Large intestine (tissue), 3 donors: ENCODE measurements at regions not wholly inside any gene's neighbourhood (a gene's known extent, or its start where the extent isn't known, plus 50 kb on each side); places are given as distances from the start of the nearest gene placed in this dataset.
"Not testable (repeated sequence)": the region's sequence is repeated elsewhere in the genome, so short reads cannot be mapped to it uniquely, and the experiment has no call there.

ENCODE experiments used
- DNase-seq, 2 donors: peaks; one replicate each; pipeline versions ENCODE4 v3.0.0 to v3.0.0-alpha.2; 2013
- H3K27ac ChIP-seq: one replicate; pipeline ENCODE4 v1.5.1; 2013; ENCODE audit warnings: low read length
- H3K27me3 ChIP-seq: 2 replicates; pipeline ENCODE4 v1.6.1; 2013; ENCODE audit warnings: low read length; ENCODE audit not compliant: control insufficient read depth, insufficient read depth
- H3K36me3 ChIP-seq: 2 replicates; pipeline ENCODE4 v1.6.1; 2013; ENCODE audit warnings: low read length; ENCODE audit not compliant: control insufficient read depth, insufficient read depth
- H3K4me1 ChIP-seq: one replicate; pipeline ENCODE4 v1.6.1; 2013; ENCODE audit warnings: low read length; ENCODE audit not compliant: control insufficient read depth, insufficient read depth
- H3K4me3 ChIP-seq: one replicate; pipeline ENCODE4 v1.5.1; 2013; ENCODE audit warnings: low read length
- H3K9me3 ChIP-seq: one replicate; pipeline ENCODE4 v1.6.1; 2013; ENCODE audit warnings: mild to moderate bottlenecking, low read depth, low read length, moderate library complexity; ENCODE audit not compliant: control insufficient read depth
- WGBS: methylation state at CpG from one replicate; pipeline ENCODE4 v1.1.5; 2013; ENCODE audit warnings: low lambda C conversion rate; ENCODE audit not compliant: insufficient coverage; 5-methylcytosine and 5-hydroxymethylcytosine counted together

DNA sequence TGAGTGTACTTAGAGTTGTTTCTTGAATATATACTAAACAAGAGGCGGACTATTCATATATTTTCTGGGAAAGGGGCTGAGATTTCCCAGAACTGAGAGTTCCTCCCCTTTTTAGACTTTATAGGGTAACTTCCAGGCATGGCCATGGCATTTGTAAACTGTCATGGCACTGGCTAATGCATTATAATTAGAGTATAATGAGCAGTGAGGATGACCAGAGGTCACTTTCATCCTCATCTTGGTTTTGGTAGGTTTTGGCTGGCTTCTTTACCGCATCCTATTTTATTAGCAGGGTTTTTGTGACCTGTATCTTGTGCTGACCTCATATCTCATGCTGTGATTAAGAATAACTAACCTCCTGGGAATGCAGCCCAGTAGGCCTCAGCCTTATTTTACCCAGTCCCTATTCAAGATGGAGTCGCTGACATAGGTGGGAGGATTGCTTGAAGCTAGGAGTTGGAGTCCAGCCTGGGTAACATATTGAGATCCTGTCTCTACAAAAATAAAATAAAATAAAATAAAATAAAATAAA, 91.4 kb downstream of the MOBP start:
- Histone ChIP-seq H3K4me3 (no peak overlapping the region), H3K36me3 (no peaks in the 10 kb centered on the region), H3K9me3 (no peaks in the 10 kb centered on the region), H3K27me3 (no peaks in the 10 kb centered on the region), H3K4me1 (no peaks in the 10 kb centered on the region), H3K27ac (no peak overlapping the region)
- 80% methylated on average over 2 of the region's 3 CpGs for WGBS
- no peak for DNase-seq

DNA sequence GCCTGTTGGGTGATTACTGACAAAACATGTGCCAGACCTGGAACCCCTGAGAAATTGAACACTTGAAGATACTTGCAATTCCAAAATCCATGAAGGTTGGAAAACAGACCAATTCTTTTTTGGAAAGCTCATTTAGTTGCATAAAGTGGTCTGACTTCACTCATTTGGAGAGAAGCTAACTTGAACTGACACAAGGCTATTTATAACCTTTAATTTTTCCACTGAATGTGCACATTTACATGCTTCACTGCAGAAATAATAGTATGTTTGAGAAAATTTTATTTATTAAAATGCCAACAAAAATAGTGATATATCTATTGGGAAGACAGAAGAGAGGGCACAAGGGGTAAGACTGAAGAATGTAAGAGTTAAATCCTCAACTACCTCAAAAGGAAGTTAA, 92.1 kb downstream of the MOBP start:
- DNase-seq: no peak
- H3K27ac ChIP-seq: no peak overlapping the region
- H3K27me3 ChIP-seq: no peaks in the 10 kb centered on the region
- no peaks in the 10 kb centered on the region for H3K4me1 ChIP-seq
- H3K4me3 ChIP-seq: no peak overlapping the region
- no peaks in the 10 kb centered on the region for H3K9me3 ChIP-seq
- no peaks in the 10 kb centered on the region for H3K36me3 ChIP-seq

DNA sequence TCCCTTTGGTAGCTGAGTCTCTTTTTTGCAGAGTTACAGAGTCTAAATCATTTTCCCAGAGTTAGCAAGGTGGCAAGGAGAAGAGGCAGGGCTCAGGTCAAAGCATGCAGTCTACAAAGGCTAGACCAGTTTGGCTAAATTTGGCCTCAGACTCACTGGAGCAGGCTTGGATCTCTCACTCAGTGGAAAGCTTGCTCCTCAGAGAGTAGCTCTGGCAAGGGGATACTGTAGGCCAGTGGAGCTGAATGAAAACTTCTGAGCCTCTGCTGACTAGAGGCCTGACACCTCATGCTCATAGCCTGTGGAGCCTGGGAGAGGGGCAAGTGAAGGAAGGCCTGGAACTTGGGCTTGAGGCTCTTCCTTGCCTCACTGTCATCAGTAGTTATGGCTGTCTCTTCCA, 101.0 kb downstream of the MOBP start:
- no peaks in the 10 kb centered on the region for H3K36me3 ChIP-seq
- H3K4me3 ChIP-seq: no peak overlapping the region
- no peaks in the 10 kb centered on the region for H3K27me3 ChIP-seq
- DNase-seq: no peak
- no peaks in the 10 kb centered on the region for H3K9me3 ChIP-seq
- no peak overlapping the region for H3K27ac ChIP-seq
- H3K4me1 ChIP-seq: no peaks in the 10 kb centered on the region

DNA sequence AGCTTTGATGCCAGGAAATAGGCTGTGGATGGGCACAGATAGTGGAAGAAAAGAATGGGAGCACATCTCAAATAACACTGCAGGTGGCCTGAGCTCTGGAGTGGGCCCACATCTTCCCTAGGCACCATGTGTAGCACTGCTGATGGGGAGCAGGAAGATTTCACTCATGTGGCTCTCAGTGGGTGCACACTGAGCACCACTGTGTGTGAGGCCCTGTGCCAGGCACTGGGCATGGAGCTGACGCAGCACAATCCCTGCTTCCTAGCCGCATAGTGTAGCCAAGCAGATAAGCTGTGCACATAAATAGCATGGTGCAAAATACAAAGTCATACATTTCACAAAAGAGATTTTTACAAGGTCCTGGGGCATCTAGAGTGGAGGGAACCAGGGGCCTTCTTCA, 101.6 kb downstream of the MOBP start:
- no CpG with 5 or more reads among the region's 2 CpGs for WGBS
- DNase-seq: no peak
- H3K36me3 ChIP-seq: no peaks in the 10 kb centered on the region

GRCh38 chr3:39573392-39573791, 105.9 kb downstream of the MOBP start:
- Histone ChIP-seq H3K27ac (no peak overlapping the region), H3K36me3 (no peaks in the 10 kb centered on the region), H3K27me3 (no peaks in the 10 kb centered on the region), H3K9me3 (no peaks in the 10 kb centered on the region), H3K4me1 (no peaks in the 10 kb centered on the region), H3K4me3 (no peak overlapping the region)
- no peak for DNase-seq
- no CpG with 5 or more reads among the region's 9 CpGs for WGBS

More for the DNA sequence above, 101.6 kb downstream of the MOBP start:
- Histone ChIP-seq H3K27me3 (no peaks in the 10 kb centered on the region), H3K27ac (no peak overlapping the region), H3K4me1 (no peaks in the 10 kb centered on the region), H3K9me3 (no peaks in the 10 kb centered on the region), H3K4me3 (no peak overlapping the region)

- no peak for DNase-seq
- Histone ChIP-seq H3K9me3 (no peaks in the 10 kb centered on the region), H3K27me3 (no peaks in the 10 kb centered on the region), H3K36me3 (no peaks in the 10 kb centered on the region), H3K27ac (no peak overlapping the region), H3K4me1 (no peaks in the 10 kb centered on the region), H3K4me3 (no peak overlapping the region)
- no CpG with 5 or more reads among the region's 6 CpGs for WGBS
Measured at GRCh38 chr3:39577541-39577940, 110.1 kb downstream of the MOBP start.

- H3K4me3 ChIP-seq, H3K27me3 ChIP-seq, H3K36me3 ChIP-seq, H3K4me1 ChIP-seq, DNase-seq, H3K27ac ChIP-seq, H3K9me3 ChIP-seq: not testable (repeated sequence)
- WGBS: 100% methylated on average over 1 of the region's 4 CpGs
Measured at GRCh38 chr3:39586215-39586614, 118.7 kb downstream of the MOBP start.

GRCh38 chr3:39587113-39587512, 119.6 kb downstream of the MOBP start:
- Histone ChIP-seq H3K27ac (no peak overlapping the region), H3K9me3 (no peaks in the 10 kb centered on the region), H3K27me3 (no peaks in the 10 kb centered on the region), H3K4me1 (no peaks in the 10 kb centered on the region), H3K4me3 (no peak overlapping the region), H3K36me3 (no peaks in the 10 kb centered on the region)
- WGBS: no CpG with 5 or more reads among the region's 1 CpG
- no peak for DNase-seq

DNA sequence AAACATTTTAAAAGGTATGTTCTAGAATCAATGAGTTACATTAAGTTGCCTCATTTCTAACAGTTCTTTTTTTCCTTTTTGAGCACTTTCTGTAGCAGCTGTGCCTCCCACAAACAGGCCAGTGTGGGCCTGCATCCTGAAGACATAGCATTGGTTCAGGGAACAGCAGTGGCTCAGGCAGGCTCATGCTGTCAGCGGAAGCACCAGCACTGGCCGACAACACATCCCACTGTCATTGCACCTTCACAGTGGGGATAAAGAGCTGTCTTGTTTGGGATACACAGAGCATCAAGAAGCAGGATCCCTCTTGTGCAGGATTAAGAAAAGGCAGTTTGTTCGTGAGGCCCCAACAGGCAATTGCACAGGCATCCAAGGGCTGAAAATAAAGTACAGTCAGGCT, 123.3 kb downstream of the MOBP start:
- Histone ChIP-seq H3K9me3 (no peaks in the 10 kb centered on the region), H3K4me3 (no peak overlapping the region), H3K4me1 (no peaks in the 10 kb centered on the region), H3K36me3 (no peaks in the 10 kb centered on the region), H3K27ac (no peak overlapping the region), H3K27me3 (no peaks in the 10 kb centered on the region)
- DNase-seq: no peak
- no CpG with 5 or more reads among the region's 3 CpGs for WGBS

DNA sequence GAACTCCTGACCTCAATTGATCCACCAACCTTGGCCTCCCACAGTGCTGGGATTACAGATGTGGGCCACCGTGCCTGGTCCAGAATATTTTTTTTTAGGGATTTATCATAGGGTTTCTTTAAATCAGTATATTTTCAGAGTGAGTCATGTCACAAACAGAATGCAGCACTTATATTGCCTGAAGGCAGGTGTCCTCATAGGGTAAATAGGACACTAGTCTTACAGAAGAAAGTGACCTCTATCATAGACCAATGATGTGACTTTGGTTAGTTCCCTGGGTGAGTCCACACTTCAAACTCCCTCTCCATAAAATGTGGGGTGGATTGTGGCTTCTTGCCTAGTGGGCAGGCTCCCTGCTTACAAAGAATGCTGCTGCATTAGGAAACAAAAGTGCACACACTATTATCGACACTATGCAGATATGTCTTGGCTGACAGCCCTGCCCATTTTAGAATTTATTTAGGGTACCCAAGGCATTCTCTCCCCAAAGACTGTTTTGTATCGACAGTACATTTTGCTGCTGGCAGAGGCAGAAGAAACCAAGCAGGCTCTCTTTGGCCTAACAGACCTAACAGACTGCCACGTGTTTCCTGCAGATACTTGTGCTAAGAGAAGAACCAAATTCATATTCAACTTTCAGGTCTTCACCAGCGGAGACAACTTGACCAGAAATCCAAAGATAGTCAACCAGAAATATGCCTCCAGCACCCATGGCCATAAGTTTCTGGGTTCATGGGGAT, 125.0 kb downstream of the MOBP start:
- no peaks in the 10 kb centered on the region for H3K36me3 ChIP-seq
- no peaks in the 10 kb centered on the region for H3K9me3 ChIP-seq
- H3K4me3 ChIP-seq: no peak overlapping the region
- no peaks in the 10 kb centered on the region for H3K4me1 ChIP-seq
- DNase-seq: no peak
- 89% methylated on average over 3 of the region's 5 CpGs for WGBS
- no peak overlapping the region for H3K27ac ChIP-seq
- H3K27me3 ChIP-seq: no peaks in the 10 kb centered on the region

GRCh38 chr3:39593341-39593740, 125.9 kb downstream of the MOBP start:
- Histone ChIP-seq H3K4me1 (no peaks in the 10 kb centered on the region), H3K36me3 (no peaks in the 10 kb centered on the region), H3K9me3 (no peaks in the 10 kb centered on the region), H3K4me3 (no peak overlapping the region), H3K27ac (no peak overlapping the region), H3K27me3 (no peaks in the 10 kb centered on the region)
- no peak for DNase-seq
- WGBS: 100% methylated on average over 1 of the region's 3 CpGs
